Skin of body (tissue), 1 donor: ENCODE measurements at regions not wholly inside any gene's neighbourhood (a gene's known extent, or its start where the extent isn't known, plus 50 kb on each side); places are given as distances from the start of the nearest gene placed in this dataset.

Source experiments
- DNase-seq: peaks from one replicate; lab custom pipeline; 2025; lab: John Stamatoyannopoulos, UW

GRCh38 chr11:69243496-69244200 is 50.3 kb upstream of the MYEOV start:
- no peak for DNase-seq
